ENCODE measurements at regions not wholly inside any gene's neighbourhood (a gene's known extent, or its start where the extent isn't known, plus 50 kb on each side); places are given as distances from the start of the nearest gene placed in this dataset.

DNA sequence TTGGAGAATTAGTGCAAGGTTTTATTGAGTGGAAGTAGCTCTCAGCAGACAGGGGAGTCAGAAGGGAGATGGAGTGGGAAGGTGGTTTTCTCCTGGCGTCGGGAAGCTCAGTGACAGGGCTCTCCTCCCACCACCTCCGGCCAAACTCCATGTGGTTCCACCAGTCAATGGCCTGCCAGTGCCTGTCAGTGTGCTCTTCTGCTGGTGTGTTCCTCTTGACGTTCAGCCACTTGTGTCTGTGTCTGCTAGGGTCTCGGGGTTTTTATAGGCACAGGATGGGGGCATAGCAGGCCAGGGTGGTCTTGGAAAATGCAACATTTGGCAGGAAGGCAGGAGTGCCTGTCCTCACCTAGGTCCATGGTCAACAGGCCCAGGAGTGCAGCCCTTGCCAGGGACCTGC, 506.7 kb upstream of the KIF2B start:
- CTCF ChIA-PET, result no interaction called here
- H3K27ac Mint-ChIP-seq, result no peak overlapping the region
- ATAC-seq, result no peak
- POLR2A ChIA-PET, result no interaction called here
- H3K4me3 Mint-ChIP-seq, result no peak overlapping the region
- no peaks in the 10 kb centered on the region for H3K27me3 Mint-ChIP-seq
- intact Hi-C loops (cut with micrococcal nuclease), result no loop called here
- no peaks in the 10 kb centered on the region for H3K36me3 Mint-ChIP-seq (ENCODE audit: low read depth)
- TF ChIP-seq, protein P1, sequence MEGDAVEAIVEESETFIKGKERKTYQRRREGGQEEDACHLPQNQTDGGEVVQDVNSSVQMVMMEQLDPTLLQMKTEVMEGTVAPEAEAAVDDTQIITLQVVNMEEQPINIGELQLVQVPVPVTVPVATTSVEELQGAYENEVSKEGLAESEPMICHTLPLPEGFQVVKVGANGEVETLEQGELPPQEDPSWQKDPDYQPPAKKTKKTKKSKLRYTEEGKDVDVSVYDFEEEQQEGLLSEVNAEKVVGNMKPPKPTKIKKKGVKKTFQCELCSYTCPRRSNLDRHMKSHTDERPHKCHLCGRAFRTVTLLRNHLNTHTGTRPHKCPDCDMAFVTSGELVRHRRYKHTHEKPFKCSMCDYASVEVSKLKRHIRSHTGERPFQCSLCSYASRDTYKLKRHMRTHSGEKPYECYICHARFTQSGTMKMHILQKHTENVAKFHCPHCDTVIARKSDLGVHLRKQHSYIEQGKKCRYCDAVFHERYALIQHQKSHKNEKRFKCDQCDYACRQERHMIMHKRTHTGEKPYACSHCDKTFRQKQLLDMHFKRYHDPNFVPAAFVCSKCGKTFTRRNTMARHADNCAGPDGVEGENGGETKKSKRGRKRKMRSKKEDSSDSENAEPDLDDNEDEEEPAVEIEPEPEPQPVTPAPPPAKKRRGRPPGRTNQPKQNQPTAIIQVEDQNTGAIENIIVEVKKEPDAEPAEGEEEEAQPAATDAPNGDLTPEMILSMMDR (IDR thresholded peaks at IDR 0.05), result no peak
- no peaks in the 10 kb centered on the region for H3K4me1 Mint-ChIP-seq (ENCODE audit: low read depth)
- no peak for DNase-seq
- H3K9me3 Mint-ChIP-seq, result peaks cover 8% of the 10 kb centered on the region

DNA sequence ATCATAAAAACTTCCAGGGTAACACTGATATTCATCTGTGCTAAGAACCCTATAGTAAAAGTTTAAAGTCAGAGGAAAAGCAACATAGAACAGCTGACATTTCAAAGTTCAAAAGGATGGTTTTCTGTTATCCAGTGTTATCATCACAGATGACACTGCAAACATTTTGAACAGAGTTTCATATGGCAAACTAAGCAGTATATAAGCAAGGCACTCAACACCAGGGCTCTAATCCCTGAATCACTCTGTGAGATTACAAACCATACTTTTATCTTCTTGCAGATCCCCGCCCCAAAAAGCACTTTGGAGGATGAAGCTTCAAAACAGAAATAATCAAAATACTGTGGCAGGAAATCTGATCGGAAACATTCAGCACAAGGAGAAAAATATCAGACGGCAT, 508.2 kb upstream of the KIF2B start:
- Mint-ChIP-seq H3K4me3 (no peak overlapping the region), H3K4me1 (ENCODE audit: low read depth) (no peaks in the 10 kb centered on the region), H3K36me3 (ENCODE audit: low read depth) (no peaks in the 10 kb centered on the region), H3K9me3 (peaks cover 11% of the 10 kb centered on the region), H3K27ac (no peak overlapping the region), H3K27me3 (no peaks in the 10 kb centered on the region)
- CTCF ChIA-PET, result no interaction called here
- ATAC-seq, result no peak
- intact Hi-C loops (cut with micrococcal nuclease), result no loop called here
- no peak for DNase-seq
- TF ChIP-seq, protein P1 (IDR thresholded peaks at IDR 0.05), result no peak
- POLR2A ChIA-PET, result no interaction called here

DNA sequence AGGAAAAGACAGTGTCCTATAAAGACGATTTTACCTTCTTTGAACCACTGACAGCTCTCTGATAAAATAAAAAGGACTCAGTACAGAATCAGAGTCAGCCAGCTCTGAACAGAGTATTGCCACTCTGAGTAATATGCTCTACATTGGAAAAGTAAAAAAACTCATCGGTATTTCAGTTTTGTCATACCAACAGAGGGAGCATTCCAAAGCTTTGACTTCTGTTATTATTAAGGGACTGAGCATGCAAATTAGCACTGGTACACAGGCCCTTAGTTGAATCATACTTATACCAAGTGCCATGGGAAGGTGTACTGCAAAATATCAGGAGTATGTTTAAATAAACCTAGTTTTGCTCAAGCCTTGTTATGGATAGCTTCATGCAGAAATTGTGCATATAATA, 509.0 kb upstream of the KIF2B start:
- Mint-ChIP-seq H3K4me3 (no peak overlapping the region), H3K36me3 (ENCODE audit: low read depth) (no peaks in the 10 kb centered on the region), H3K4me1 (ENCODE audit: low read depth) (no peaks in the 10 kb centered on the region), H3K27ac (no peak overlapping the region), H3K27me3 (no peaks in the 10 kb centered on the region), H3K9me3 (peaks cover 13% of the 10 kb centered on the region)
- TF ChIP-seq, protein P1 (IDR thresholded peaks at IDR 0.05), result no peak
- CTCF ChIA-PET, result no interaction called here
- ATAC-seq, result no peak
- POLR2A ChIA-PET, result no interaction called here
- intact Hi-C loops (cut with micrococcal nuclease), result no loop called here
- DNase-seq, result no peak

DNA sequence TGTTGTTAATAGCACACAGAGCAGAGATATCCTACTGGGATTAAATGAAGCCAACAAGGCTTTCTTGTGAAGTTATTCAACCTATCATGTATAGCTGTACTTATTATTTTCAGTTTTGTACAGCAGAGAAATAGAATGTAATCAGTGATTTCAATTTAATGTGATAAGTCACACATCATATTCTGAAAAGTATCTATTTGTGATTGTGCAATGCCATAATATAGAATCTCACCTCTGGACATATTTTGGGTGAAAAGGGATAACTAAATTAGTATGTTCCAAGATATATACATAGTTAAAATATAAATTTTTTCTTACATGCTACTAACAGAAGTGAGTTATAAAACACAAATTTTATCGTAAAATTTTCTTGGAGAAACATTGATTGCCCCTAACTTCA, 544.3 kb upstream of the KIF2B start:
- ATAC-seq, result no peak
- ChIA-PET POLR2A (no interaction called here), CTCF (no interaction called here)
- H3K4me1 Mint-ChIP-seq (ENCODE audit: low read depth), result no peaks in the 10 kb centered on the region
- no peak overlapping the region for H3K4me3 Mint-ChIP-seq
- no peaks in the 10 kb centered on the region for H3K36me3 Mint-ChIP-seq (ENCODE audit: low read depth)
- peaks cover 10% of the 10 kb centered on the region for H3K9me3 Mint-ChIP-seq
- no peak overlapping the region for H3K27ac Mint-ChIP-seq
- TF ChIP-seq, protein P1 (IDR thresholded peaks at IDR 0.05), result no peak
- DNase-seq, result no peak
- intact Hi-C loops (cut with micrococcal nuclease), result no loop called here
- H3K27me3 Mint-ChIP-seq, result no peaks in the 10 kb centered on the region

DNA sequence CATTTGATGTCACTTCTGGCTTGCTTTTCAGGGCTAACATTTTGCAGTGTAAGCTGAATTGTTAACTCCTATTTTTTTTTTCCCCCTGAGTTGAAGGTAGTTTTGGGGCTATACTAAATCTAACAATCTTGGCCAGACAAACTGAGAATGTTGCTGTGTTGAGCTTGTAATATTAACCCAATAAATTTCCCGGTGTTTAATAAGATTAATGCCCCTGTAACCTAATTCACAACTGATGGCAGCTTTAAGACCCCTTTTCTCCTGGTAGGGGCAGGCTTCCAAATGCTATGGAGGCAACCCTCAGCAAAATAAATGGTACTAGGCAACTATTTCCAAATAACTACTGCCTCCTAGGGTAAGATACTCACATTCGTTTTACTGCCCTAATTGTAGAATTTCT, 549.6 kb upstream of the KIF2B start:
- CTCF ChIA-PET, result no interaction called here
- POLR2A ChIA-PET, result no interaction called here
- TF ChIP-seq, protein P1 (IDR thresholded peaks at IDR 0.05), result no peak
- no peak for DNase-seq
- no peak for ATAC-seq
- intact Hi-C loops (cut with micrococcal nuclease), result no loop called here
- Mint-ChIP-seq H3K4me1 (ENCODE audit: low read depth) (no peaks in the 10 kb centered on the region), H3K27ac (no peak overlapping the region), H3K4me3 (no peak overlapping the region), H3K9me3 (peaks cover 2% of the 10 kb centered on the region), H3K36me3 (ENCODE audit: low read depth) (no peaks in the 10 kb centered on the region), H3K27me3 (no peaks in the 10 kb centered on the region)

Measured in activated CD8-positive, alpha-beta T cell treated with anti-CD3 and anti-CD28 coated beads for 36 hours (primary cell).